Mesendoderm (in vitro differentiated cells): ENCODE measurements at regions not wholly inside any gene's neighbourhood (a gene's known extent, or its start where the extent isn't known, plus 50 kb on each side); places are given as distances from the start of the nearest gene placed in this dataset.
A peak's percentile ranks its signal among the peaks of the same experiment; 100 is the strongest.

Experiments
- DNase-seq: peaks from one replicate; pipeline ENCODE4 v3.0.0; 2013
- H2AK5ac ChIP-seq: 2 replicates; pipeline ENCODE4 v1.6.1; 2013; ENCODE audit warnings: low read length, inconsistent platforms
- H2BK120ac ChIP-seq: 2 replicates; pipeline ENCODE4 v1.6.1; 2013; ENCODE audit warnings: low read depth, mild to moderate bottlenecking, low read length, moderate library complexity, mixed read lengths
- H2BK15ac ChIP-seq: replicated peaks from 2 replicates; pipeline ENCODE4 v1.6.1; 2013; ENCODE audit warnings: low read depth, mild to moderate bottlenecking, moderate library complexity
- H2BK5ac ChIP-seq: 2 replicates; pipeline ENCODE4 v1.6.1; 2013; ENCODE audit warnings: low read length, inconsistent platforms
- H3K18ac ChIP-seq: 2 replicates; pipeline ENCODE4 v1.6.1; 2013; ENCODE audit warnings: mild to moderate bottlenecking, low read length, mixed read lengths
- H3K23ac ChIP-seq: one replicate; pipeline ENCODE4 v1.6.1; 2013; ENCODE audit warnings: low read length
- H3K27ac ChIP-seq: 2 replicates; pipeline ENCODE4 v1.5.1; 2013; ENCODE audit warnings: low read depth, mild to moderate bottlenecking, inconsistent platforms, low read length, moderate library complexity
- H3K27me3 ChIP-seq: 2 replicates; pipeline ENCODE4 v1.6.1; 2013; ENCODE audit warnings: low read length, control low read depth, mild to moderate bottlenecking, inconsistent platforms; ENCODE audit not compliant: insufficient read depth, poor library complexity
- H3K36me3 ChIP-seq: 2 replicates; pipeline ENCODE4 v1.6.1; 2013; ENCODE audit warnings: low read length, inconsistent platforms; ENCODE audit not compliant: control insufficient read depth, insufficient read depth
- H3K4ac ChIP-seq: one replicate; pipeline ENCODE4 v1.6.1; 2013; ENCODE audit warnings: low read depth, mild to moderate bottlenecking, low read length, moderate library complexity
- H3K4me1 ChIP-seq: 2 replicates; pipeline ENCODE4 v1.6.1; 2013; ENCODE audit warnings: low read depth, low read length, inconsistent platforms; ENCODE audit not compliant: control insufficient read depth
- H3K4me2 ChIP-seq: 2 replicates; pipeline ENCODE4 v1.6.1; 2013; ENCODE audit warnings: low read length
- H3K4me3 ChIP-seq: 2 replicates; pipeline ENCODE4 v1.5.1; 2013; ENCODE audit warnings: mild to moderate bottlenecking, low read length
- H3K56ac ChIP-seq: one replicate; pipeline ENCODE4 v1.6.1; 2013; ENCODE audit warnings: low read length
- H3K79me1 ChIP-seq: 2 replicates; pipeline ENCODE4 v1.6.1; 2013; ENCODE audit warnings: low read length, inconsistent platforms
- H3K79me2 ChIP-seq: 2 replicates; pipeline ENCODE4 v1.6.1; 2013; ENCODE audit warnings: mild to moderate bottlenecking, low read length; ENCODE audit not compliant: control insufficient read depth, insufficient read depth
- H3K9ac ChIP-seq: 2 replicates; pipeline ENCODE4 v1.6.1; 2013; ENCODE audit warnings: low read length, inconsistent platforms
- H4K5ac ChIP-seq: one replicate; pipeline ENCODE4 v1.6.1; 2013; ENCODE audit warnings: low read length
- H4K8ac ChIP-seq: one replicate; pipeline ENCODE4 v1.6.1; 2013; ENCODE audit warnings: low read depth, mild to moderate bottlenecking, control low read depth, low read length, moderate library complexity
- whole genome bisulfite sequencing: extraction: QIAGEN DNeasy Blood & Tissue Kit; methylation state at CpG from one replicate; pipeline ENCODE4 v1.1.7; 2013; ENCODE audit warnings: low lambda C conversion rate, missing lambda C conversion rate; ENCODE audit not compliant: insufficient coverage; ENCODE audit errors: extremely low coverage; 5-methylcytosine and 5-hydroxymethylcytosine counted together

DNA sequence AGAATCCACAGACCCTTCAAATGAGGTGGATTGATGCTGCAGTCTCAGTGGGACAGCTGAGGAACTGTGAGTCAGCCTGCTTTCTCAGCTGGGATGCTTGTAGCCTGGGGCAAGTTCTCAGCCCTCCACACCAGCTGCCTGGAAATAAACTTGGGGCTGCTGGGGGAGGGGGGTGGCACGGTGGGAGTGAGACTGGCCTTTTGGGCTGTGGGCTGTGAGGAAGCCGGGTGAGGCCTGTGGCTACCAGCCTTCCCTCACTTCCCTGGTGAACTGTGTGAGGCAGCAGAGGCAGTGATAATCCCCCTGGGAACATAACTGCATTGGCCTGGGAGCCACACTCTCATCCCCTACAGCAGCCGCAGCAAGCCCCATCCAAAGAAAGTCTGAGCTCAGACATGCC, 114.5 kb upstream of the GUCY1A1 start:
- H3K9ac ChIP-seq: no peak overlapping the region
- DNase-seq: peak; percentile 77
- WGBS: no CpG with 5 or more reads among the region's 3 CpGs

DNA sequence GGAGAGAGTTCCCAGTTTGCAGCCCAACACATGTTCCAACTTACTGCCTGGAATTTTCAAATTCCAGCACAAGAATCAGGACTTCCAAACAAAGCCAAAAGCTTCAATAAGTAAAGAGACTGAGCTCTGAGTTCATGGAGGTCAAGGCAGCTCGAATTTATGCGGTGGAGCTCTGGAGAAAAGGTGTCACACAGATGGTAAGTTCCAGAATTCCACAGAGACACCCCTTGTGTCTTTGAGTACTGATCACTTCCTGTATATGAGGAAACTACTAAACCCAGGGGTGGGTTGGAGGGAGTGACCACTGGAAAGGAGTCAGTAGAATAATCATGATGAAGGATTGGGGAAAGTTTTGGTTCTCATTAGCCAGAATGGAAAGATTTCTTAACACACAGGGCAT, 118.5 kb upstream of the GUCY1A1 start:
- no peak overlapping the region for H2AK5ac ChIP-seq
- peak; percentile 16 for DNase-seq
- no peak overlapping the region for H2BK5ac ChIP-seq

More for the DNA sequence above, 114.5 kb upstream of the GUCY1A1 start:
- Histone ChIP-seq H3K79me1 (no peaks in the 10 kb centered on the region), H3K23ac (no peak overlapping the region), H3K56ac (peak overlapping the region; percentile 5), H3K4me2 (no peak overlapping the region), H2BK15ac (no peak overlapping the region), H2AK5ac (no peak overlapping the region), H3K4me1 (no peaks in the 10 kb centered on the region), H3K4me3 (no peak overlapping the region), H3K36me3 (no peaks in the 10 kb centered on the region), H2BK5ac (no peak overlapping the region), H4K8ac (no peak overlapping the region), H2BK120ac (no peak overlapping the region), H3K4ac (no peak overlapping the region), H4K5ac (no peak overlapping the region), H3K27me3 (no peaks in the 10 kb centered on the region), H3K27ac (no peak overlapping the region), H3K79me2 (no peaks in the 10 kb centered on the region), H3K18ac (no peak overlapping the region)

DNA sequence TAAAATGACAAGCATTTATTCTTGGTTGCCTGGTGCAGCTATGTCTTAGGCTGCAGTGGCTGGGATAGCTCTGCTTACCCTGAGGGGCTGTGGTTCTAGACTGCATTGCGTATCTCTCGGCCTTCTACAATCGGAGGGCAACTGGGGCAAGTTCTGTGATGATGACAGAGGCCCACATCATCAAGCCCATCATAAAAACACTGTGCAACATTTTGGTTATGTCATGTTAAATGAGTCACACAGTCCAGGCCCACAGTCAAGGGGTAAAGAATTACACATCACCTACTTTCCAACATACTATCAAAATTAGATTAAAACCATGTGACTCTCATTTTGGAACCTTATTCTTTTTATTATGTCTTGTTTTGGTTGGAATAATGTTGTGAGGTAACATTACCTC, 120.2 kb upstream of the GUCY1A1 start:
- Histone ChIP-seq H3K4me2 (no peak overlapping the region), H2BK5ac (no peak overlapping the region), H3K27me3 (no peaks in the 10 kb centered on the region), H2BK15ac (no peak overlapping the region), H3K36me3 (no peaks in the 10 kb centered on the region), H3K4me1 (no peaks in the 10 kb centered on the region), H3K56ac (no peak overlapping the region), H3K79me1 (no peaks in the 10 kb centered on the region), H3K23ac (no peak overlapping the region), H2AK5ac (no peak overlapping the region), H3K79me2 (no peaks in the 10 kb centered on the region), H3K9ac (no peak overlapping the region), H3K4ac (no peak overlapping the region), H2BK120ac (no peak overlapping the region), H3K4me3 (no peak overlapping the region), H3K18ac (no peak overlapping the region), H4K5ac (no peak overlapping the region), H3K27ac (no peak overlapping the region), H4K8ac (no peak overlapping the region)
- DNase-seq: no peak
- no CpG with 5 or more reads among the region's 3 CpGs for whole genome bisulfite sequencing

More for the DNA sequence above, 118.5 kb upstream of the GUCY1A1 start:
- no peak overlapping the region for H3K4me2 ChIP-seq
- H3K18ac ChIP-seq: no peak overlapping the region
- no peak overlapping the region for H3K27ac ChIP-seq
- no CpG with 5 or more reads among the region's 2 CpGs for WGBS
- no peak overlapping the region for H4K5ac ChIP-seq
- no peaks in the 10 kb centered on the region for H3K27me3 ChIP-seq
- H3K23ac ChIP-seq: no peak overlapping the region
- no peaks in the 10 kb centered on the region for H3K36me3 ChIP-seq
- no peak overlapping the region for H2BK15ac ChIP-seq
- H3K4ac ChIP-seq: no peak overlapping the region
- no peak overlapping the region for H3K4me3 ChIP-seq
- no peak overlapping the region for H2BK120ac ChIP-seq
- H3K79me2 ChIP-seq: no peaks in the 10 kb centered on the region
- no peak overlapping the region for H3K9ac ChIP-seq
- no peaks in the 10 kb centered on the region for H3K4me1 ChIP-seq
- H3K79me1 ChIP-seq: no peaks in the 10 kb centered on the region
- no peak overlapping the region for H3K56ac ChIP-seq
- no peak overlapping the region for H4K8ac ChIP-seq

DNA sequence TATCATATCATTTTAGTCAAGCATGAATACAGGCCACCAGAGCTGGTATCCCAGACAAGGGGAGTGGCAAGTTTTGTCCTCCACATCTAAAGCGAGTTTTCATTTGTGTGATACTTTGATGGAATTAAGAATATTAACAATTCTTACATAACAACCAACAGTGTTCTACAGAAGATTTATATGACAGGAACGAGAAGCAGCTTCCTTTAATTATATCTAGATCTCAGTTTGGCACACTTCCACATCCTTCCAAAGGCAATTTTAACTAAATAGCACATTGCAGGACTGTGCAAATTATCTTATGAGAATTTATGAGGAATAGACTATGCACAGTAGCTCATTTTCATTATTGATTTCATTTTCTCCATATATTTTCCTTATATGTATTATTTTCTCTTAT, 121.2 kb upstream of the GUCY1A1 start:
- Histone ChIP-seq H3K56ac (no peak overlapping the region), H4K8ac (no peak overlapping the region), H3K18ac (no peak overlapping the region), H3K79me2 (no peaks in the 10 kb centered on the region), H3K4me1 (no peaks in the 10 kb centered on the region), H2BK120ac (no peak overlapping the region), H4K5ac (no peak overlapping the region), H3K4me2 (no peak overlapping the region), H3K27ac (no peak overlapping the region), H3K27me3 (no peaks in the 10 kb centered on the region), H3K4ac (no peak overlapping the region), H3K9ac (no peak overlapping the region), H2BK15ac (no peak overlapping the region), H2BK5ac (no peak overlapping the region), H3K79me1 (no peaks in the 10 kb centered on the region), H3K23ac (no peak overlapping the region), H3K36me3 (no peaks in the 10 kb centered on the region), H3K4me3 (no peak overlapping the region), H2AK5ac (no peak overlapping the region)
- no peak for DNase-seq
- no CpG with 5 or more reads among the region's 2 CpGs for WGBS

DNA sequence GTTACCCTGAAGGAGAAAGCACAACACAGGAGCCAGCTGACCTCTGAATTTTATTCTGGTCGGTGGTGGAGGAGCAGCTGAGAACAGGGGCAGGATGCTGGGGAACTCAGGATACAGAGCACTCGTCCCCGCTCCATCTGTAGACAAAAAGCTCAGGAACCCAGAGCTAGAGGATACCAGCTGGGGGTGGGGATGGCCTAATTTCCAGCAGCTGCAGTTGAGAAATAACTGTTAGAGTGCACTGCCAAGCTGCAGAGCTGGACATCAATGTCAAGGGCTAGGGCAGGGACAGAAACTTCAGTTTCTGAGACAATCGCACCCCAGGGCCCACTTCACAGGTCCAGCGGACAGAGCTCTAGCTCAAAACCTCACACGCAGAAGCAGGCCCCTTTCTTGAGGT, 122.1 kb upstream of the GUCY1A1 start:
- Histone ChIP-seq H2BK15ac (no peak overlapping the region), H4K8ac (no peak overlapping the region), H3K4me1 (no peaks in the 10 kb centered on the region), H3K18ac (no peak overlapping the region), H3K36me3 (no peaks in the 10 kb centered on the region), H3K27me3 (no peaks in the 10 kb centered on the region), H2BK120ac (no peak overlapping the region), H2BK5ac (no peak overlapping the region), H3K4ac (no peak overlapping the region), H3K79me1 (no peaks in the 10 kb centered on the region), H3K9ac (no peak overlapping the region), H3K79me2 (no peaks in the 10 kb centered on the region), H3K27ac (no peak overlapping the region), H3K4me3 (no peak overlapping the region), H3K56ac (no peak overlapping the region), H4K5ac (no peak overlapping the region), H2AK5ac (no peak overlapping the region), H3K4me2 (no peak overlapping the region), H3K23ac (no peak overlapping the region)
- no peak for DNase-seq
- no CpG with 5 or more reads among the region's 6 CpGs for WGBS

DNA sequence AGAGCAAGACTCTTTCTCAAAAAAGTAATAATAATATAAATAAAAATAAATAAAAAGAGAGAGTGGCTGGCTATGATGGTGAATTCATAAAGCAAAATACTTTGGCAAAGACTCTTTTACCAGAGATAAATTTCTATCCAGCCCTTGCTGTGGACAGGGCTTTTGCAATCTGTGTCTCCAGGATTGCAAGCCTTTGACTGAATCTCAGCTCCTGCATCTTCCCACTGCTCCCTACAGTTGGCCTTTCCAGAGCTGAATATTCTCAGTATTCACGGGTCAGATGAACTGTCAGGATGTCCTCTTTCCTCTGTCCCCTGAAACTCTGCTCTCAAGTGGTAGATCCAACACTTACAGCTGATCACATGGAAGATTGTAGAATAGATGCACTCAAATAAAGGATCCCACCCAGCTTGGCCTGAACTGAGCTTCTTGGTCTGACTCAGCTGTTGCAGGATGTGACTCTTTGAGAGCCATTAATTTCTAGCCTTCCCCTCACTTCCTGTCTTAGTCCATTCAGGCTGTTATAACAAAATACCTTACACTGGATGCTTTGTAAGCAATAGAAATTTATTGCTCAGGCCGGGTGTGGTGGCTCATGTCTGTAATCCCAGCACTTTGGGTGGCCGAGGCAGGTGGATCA, 123.4 kb upstream of the GUCY1A1 start:
- Histone ChIP-seq H3K56ac (no peak overlapping the region), H3K18ac (no peak overlapping the region), H4K5ac (no peak overlapping the region), H3K4ac (no peak overlapping the region), H4K8ac (no peak overlapping the region), H3K79me2 (no peaks in the 10 kb centered on the region), H2AK5ac (no peak overlapping the region), H3K4me3 (no peak overlapping the region), H2BK5ac (no peak overlapping the region), H3K27ac (no peak overlapping the region), H3K79me1 (no peaks in the 10 kb centered on the region), H2BK120ac (no peak overlapping the region), H3K36me3 (no peaks in the 10 kb centered on the region), H3K27me3 (no peaks in the 10 kb centered on the region), H3K23ac (no peak overlapping the region), H3K9ac (no peak overlapping the region), H3K4me2 (no peak overlapping the region), H2BK15ac (no peak overlapping the region), H3K4me1 (no peaks in the 10 kb centered on the region)
- no CpG with 5 or more reads among the region's 3 CpGs for WGBS
- DNase-seq: no peak
